HG03378 (cell line): ENCODE measurements at regions not wholly inside any gene's neighbourhood (a gene's known extent, or its start where the extent isn't known, plus 50 kb on each side); places are given as distances from the start of the nearest gene placed in this dataset.

Experiments
- ATAC-seq: cut with Tn5 transposase; IDR thresholded peaks from one replicate; pipeline ENCODE4 v1.9.1; 2021; ENCODE audit warnings: mild to moderate bottlenecking, moderate library complexity; ENCODE audit not compliant: unreplicated experiment

DNA sequence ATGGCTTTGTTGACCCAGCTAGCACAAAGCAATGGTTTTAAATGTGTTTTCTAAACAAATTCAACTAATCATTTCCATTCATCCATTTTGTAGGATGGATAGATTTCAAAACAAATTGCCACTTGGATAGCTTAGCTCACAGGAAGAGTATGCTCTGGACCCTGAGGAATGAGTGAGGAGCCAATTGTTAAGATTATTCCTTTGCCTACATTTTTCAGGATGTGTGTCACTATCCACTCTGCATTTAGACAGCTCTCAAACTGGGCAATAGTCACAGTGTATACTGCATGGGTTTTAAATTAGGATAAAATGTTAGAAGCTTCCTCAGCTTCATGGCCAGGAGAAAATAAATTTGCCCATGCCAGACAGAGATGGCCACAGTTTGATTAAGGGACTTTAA, 605.6 kb upstream of the TEX47 start:
- no peak for ATAC-seq

DNA sequence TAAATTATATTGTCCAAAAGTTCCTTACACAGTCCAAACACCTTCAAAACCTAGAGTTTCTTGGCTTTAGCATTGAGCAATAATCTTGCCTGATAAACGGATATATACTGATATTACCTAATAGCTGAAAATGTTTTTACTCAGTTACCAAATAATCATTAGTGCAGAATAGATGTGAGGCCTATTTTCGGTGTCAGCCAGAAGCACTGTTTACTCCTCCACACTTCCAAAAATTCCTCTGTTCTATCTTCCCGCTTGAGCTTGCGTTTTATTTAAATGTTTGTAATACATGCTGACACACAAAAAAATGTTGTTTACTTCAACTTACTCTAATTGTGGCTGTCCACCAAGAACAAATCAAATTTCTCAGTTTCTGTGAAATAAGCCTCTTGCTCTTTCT, 606.2 kb upstream of the TEX47 start:
- no peak for ATAC-seq

DNA sequence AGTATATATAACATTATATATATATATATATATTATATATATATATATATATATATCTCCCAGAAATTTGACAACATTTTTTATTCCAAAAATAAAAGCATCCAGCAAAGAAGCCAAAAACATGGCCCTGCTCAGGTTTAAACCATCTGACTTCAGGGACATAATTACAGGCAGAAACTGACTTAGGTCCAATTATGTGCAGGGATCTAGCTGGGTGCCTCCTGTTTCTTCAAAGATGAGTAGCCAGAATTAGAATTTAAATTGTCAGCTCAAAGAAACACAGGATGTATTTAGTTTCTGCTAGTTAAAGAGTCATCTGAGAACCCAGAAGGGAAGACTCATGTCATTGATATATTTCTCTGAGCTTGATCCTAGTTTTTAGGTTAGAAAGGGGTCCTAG, 656.4 kb upstream of the TEX47 start:
- ATAC-seq = no peak

DNA sequence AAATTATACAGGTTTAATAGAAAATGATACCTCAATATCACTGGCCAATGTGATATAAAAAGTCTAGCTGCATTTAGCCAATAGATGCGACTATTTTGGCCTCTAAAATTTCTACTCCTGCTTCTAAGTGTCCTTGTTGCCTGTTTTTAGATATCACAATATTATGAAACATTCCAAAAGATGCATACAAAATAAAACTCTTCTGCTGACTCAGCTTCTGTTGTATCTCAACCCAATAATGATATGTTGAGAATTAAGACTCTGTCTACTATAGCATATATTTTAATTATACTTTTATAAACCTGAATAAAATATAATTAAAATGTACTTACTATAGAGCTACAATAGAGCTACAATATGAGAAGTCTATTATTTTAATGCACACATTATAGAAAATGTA, 661.0 kb upstream of the TEX47 start:
- no peak for ATAC-seq

DNA sequence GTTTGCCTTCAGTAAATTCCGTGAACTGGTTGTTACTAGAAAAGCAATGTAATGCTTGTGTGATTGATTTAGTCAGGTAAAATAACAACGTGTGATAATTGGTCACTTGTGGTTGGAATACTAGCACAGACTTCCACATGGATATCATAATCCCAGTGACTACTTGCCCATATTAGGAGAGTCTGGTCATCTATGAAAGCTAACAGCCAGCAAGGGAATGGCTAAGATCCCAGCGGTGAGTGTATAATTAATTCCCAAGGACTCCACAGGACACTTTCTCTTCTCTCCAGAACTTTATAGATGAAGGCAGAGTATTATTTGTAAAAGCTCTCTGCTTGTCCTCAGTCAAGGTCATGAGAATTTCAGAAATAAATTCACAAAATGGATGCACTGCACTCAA, 662.6 kb upstream of the TEX47 start:
- no peak for ATAC-seq

DNA sequence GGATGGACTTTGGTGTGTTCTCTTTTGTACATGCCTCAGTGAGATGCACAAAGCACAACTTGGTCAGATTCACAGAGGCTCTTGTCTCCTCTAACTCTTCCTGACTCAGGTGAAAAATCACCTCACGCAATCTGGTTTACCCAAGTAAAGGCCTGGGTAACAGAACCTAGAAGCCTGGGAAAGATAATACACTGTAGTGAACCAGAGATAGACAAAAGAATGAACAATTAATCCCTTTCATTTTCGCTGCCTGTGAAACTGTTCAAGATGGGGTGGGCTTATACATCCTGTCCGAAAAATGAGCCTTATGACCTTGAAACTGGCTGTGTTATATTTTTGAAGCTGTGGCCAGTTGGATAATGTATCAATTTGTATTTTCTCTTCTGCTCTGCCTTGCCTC, 678.9 kb upstream of the TEX47 start:
- ATAC-seq = no peak

DNA sequence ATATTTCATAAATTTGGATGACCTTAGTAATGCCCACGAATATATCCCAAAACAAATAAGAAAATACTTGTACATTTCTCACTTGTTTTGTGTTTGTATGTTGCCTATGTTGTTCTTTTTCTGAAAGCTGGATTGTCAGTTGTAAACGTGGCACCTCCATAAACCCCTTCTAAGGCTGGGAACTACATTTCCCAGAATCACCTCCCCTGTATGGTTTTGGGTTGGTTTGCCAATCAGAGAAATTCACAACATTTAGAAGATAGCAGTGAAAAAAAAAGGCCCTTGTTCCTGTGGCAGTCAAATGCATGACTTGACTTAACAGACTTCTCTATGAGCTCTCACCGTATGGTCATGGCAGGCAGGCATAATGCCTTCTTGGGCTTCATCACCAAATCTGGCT, 676.3 kb upstream of the STEAP1 start:
- no peak for ATAC-seq

DNA sequence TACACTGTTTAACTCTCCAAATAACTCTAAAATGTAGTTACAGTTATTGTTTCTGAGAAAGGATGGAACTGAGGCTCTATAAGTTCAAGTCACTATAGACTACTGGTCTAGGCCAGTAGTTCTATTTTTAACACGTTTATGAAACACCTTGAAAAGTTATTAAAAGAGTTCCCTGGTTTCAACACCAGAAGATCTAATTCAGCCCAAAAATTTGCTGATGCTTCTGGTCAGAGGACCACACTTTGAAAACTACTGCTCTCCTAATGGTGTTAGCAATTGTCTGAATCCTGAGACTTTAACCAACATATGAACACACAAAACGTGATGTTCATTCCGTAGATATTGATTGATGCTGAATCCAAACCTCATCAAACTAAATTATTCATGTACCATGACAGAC, 658.6 kb upstream of the STEAP1 start:
- no peak for ATAC-seq

DNA sequence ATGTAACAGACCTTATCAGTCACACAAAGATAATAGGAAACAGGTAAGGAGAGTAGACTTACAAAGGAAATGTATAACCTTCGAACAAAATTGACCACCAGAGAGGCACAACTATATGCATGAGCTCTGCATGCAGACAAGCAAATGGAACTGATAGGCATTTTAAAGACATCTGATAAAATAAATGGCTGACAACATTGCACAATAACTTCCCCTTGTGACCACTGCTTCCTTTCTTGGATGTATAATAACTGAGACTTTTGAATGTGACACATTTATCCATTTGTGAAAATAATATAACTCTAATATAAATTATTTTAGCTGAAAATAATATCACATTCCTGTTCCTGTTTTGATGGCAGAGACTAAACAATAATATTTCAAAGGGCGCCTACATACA, 654.2 kb upstream of the STEAP1 start:
- ATAC-seq = no peak

DNA sequence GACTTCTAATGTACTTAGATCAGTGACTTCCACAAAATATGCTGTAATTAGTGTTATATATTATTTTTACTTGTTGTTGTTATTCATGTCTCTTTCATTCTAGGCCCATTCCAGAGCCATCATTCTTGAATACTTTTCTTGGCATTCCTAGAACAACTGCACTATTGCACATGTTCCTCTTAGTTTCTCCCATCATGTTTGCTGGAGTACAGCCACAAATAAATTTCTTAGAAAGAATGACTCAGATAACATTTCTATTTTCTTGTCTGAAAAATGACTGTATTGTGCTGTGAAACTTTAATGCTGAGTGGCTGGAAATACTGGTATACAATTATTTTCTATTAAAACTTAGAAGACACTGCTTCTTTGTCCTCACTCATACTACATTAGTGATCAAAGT, 651.0 kb upstream of the STEAP1 start:
- ATAC-seq = no peak

DNA sequence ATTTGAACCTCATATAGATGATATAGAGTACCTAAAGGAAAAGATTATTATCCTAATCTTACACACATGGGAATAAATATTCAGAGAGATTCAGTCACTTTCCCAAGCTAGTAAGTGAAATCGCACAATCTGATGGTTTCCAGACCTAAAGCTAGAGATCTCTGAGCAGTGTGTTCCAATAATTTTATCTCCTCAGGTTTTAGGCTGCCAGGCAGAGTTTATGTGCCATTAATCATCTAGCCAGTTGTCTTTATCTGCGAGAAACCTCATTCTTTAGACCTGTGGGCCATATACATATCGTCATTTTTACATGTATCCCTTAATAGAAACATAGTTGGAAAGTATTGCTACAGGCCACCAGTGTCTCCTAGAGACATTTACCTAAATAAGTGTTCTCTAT, 647.2 kb upstream of the STEAP1 start:
- ATAC-seq = no peak

DNA sequence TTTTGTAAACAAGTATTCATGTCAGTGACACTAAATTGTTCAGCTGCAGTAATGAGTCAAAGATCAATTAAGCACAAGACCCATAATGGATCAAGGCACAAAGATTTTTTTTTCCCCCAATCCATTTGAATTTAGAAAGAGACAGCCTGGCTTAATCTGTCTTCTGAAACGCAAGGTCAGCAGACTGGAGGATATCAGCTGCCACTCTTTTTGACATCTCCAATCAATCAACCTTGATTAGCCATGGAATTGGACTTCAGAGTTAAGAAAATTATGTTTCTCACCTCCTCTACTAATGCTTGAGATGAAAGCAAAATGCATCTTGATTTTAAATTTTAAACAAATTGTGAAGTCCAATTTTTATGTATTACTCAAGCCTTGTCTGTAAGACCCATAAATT, 642.4 kb upstream of the STEAP1 start:
- ATAC-seq = no peak

DNA sequence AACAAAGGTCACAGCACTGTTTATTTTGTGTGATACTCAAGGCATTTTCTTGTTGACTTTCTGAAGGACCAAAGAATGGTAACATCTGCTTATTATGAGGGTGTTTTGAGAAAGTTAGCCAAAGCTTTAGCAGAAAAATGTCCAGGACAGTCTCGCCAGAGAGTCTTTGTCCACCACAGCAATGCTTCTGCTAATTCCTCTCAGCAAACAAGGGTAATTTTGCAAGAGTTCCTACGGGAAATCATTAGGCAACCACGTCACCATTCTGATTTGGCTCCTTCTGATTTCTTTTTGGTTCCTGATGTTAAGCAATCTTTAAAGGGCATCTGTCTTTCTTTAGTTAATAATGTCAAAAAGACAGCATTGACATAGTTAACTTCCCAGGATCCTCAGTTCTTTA, 639.3 kb upstream of the STEAP1 start:
- ATAC-seq = no peak

DNA sequence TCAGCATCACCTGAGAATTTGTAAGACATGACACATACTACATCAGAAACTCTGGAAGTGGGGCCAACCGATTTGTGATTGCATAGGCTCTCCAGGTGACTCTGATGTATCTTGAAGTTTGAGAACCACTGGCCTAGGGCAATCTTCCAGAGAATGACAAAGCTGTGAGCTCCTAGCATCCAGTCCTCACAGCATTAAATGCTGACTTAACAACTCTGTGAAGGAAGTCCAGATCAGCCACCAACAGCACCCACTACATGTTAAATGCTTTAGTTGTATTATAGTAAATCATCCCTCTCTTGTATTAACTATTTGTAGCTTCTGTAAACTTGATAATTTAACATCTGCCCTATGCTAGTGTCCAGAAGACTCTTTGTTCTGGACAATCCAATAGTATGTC, 636.5 kb upstream of the STEAP1 start:
- ATAC-seq = no peak

DNA sequence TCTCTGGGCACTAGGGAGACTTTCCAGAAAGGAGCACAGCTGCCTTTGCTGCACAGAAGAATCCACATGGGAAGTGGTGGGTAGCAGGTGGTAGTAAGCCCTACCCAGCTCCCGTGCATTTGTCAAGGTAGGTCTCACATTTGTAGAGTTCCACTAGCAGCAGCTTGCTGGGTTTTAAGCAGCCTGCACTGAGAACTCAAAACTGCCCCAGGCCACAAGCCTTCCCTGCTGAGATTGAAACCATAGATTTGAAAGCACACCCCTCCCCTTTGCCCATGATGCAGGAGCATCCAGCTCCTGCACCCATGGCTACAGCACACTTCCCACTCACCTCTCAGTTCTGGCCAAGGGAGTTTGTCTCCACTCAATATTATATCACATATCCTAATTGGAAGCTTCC, 604.5 kb upstream of the STEAP1 start:
- ATAC-seq = no peak

DNA sequence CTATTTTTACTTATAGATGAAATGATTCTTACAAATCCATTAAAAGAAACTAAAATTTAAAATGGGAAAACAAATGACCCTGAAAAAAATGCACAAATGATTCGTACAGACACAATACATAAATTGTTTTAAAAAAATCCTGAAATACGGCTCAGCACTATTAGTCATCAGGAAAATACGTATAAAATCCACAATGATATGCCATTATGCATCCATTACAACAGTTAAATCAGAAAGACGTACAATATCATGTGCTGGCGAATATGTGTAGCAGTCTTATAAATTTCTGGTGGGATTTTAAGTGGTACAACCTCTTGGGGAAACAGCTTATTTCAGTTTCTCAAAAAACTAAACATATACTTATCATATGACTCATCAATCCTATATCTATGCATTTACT, 600.1 kb upstream of the STEAP1 start:
- no peak for ATAC-seq

DNA sequence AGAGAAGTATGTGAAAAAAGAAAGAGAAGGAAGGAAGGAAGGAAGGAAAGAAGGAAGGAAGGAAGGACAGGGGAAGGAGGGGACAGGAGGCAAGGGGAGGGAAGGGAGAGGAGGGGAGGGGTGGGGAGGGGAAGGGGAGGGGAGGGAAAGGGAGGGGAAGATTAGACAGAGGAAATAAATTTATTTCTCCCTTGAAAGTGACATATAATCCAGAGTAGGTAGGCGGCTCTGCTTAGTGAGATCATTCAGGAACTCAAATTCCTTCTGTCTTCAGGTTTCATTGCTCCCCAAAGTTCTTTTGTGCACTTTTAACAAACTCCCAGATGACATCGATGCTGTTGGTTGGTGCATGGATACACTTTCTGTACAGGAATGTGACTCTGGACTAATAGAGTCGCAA, 594.7 kb upstream of the STEAP1 start:
- ATAC-seq = no peak

DNA sequence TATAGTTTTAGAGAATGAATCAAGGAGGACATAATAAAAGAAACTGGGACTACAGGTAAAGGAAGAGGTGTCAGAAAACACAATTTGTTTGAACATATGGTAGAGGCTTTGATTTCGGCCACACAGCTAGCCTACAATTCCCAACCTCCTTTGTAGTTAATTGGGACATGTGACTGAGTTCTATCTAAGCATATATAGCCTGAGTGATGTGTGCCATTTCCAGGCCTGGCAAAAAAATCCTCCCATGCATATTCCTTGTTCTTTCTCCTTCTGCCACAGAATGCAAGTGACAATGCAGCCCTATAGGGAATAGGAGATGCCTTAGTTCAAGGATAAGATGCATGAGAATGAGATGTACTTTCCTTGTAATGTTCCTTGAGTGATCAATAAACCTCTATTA, 590.7 kb upstream of the STEAP1 start:
- ATAC-seq = no peak

DNA sequence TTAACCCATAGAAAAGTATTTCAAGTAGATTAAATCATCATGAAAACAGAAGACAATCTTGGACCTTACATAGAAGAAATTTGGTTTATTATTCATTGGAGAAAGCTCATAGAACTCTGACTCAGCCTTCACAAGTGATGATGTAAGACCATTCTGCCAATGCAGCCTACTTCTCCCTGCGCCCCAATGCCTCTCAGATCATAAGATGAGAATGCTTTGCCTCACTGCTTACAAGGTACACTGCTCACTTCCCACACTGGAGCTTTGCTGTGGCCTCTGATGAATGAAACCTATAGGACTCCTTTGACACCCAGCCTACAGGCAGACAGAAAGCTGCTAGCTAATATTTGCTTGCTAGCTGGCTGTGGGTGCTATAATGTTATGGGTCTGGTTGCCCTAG, 569.4 kb upstream of the STEAP1 start:
- no peak for ATAC-seq

DNA sequence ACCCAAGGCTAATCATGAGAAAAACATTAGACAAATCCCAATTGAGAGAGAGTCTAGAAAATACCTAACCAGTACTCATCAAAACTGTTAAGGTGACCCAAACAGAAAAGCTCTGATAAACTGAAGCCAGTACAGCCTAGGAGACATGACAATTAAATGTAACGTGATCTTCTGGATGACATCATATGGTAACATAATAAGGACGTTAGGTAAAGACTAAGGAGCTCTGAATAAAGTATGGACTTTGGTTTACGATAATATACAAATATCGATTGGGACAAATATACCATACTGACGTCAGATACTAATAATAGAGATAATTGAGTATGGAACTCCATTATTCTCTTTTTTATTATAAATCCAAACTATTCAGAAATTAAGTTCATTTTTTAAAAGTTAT, 561.1 kb upstream of the STEAP1 start:
- no peak for ATAC-seq

DNA sequence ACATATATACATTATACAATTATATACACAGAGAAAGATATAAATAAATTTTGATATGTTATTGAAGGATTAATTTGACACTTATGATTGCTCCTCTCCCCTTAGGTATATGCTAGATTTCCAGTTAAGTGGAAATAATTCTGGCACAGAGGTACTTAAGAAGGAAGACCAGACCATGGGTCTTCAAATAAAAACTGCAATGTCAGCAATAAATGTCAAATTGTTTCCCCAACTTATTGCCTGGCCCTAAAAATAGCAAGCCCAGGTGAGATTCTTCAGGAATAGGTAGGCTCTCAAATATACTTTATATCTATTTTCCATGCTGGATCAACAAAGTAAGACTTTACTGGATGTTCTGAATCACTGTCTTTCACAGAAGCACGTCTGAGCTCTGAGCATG, 551.3 kb upstream of the STEAP1 start:
- no peak for ATAC-seq

DNA sequence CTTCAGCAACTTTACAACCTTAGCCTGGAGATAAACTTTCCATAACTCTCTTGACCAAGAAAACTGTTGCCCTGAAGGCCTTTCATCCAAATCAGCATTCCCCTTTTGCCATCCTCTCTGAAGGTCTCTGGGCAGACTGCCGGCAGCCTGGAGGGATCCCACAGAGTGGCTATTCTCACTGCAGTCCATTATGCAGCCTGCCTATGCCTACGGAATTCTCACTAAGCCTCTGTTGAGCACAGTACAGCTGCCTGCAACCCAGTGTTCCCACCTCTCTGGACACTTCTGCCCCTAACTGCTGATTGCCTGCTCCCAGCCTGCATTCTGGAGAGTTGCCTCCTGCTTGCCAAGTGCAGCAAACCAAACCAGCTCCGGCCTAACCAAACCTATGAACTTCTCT, 548.9 kb upstream of the STEAP1 start:
- ATAC-seq = no peak

DNA sequence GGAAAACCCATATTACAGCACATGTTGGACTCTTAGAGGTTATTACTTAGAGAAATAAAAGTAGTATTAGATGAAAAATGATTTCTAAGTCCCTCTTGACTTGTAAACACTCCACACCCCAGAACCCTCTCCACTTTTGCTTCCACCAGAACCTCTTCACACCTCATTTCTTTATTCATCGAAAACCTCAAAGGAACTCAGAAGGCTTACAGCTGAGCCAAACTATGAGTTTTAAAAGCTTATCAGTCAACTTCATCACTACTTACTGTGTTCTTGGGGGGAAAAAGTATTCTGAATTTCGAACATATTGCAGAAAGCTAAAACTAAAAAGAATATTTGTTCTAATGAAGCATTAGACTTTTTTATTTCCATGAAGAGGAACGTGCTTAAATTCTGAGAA, 547.8 kb upstream of the STEAP1 start:
- ATAC-seq = no peak

DNA sequence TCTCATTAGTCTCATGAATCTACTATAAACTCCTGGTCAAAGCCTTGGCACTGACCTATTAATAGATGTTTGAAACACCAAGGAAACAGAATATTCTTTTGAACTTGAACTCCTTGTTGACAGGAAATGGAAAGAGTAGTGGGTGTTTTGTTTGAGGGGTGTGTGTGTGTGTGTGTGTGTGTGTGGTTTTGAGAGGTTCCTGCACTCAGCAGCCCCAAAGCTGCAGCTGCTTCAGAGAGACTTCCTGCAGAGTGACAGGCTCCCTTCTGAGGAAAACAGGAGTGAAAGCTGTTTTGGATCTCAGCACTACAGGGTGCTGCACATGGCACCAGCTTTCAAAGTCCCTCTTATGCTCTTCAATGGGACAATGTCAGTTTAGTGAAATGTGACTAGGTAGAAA, 546.5 kb upstream of the STEAP1 start:
- ATAC-seq = no peak
